NCI-H226 (cell line): ENCODE measurements at regions not wholly inside any gene's neighbourhood (a gene's known extent, or its start where the extent isn't known, plus 50 kb on each side); places are given as distances from the start of the nearest gene placed in this dataset.
"Not testable (repeated sequence)": the region's sequence is repeated elsewhere in the genome, so short reads cannot be mapped to it uniquely, and the experiment has no call there.

Source experiments
- DNase-seq: peaks from one replicate; pipeline ENCODE4 v3.0.0-alpha.2; 2015

- no peak for DNase-seq
These were observed 339.0 kb downstream of the RMST start for GRCh38 chr12:97801471-97802059.

- no peak for DNase-seq
These were observed 342.5 kb downstream of the RMST start for GRCh38 chr12:97805146-97805545.

- DNase-seq, result no peak
These were observed 350.7 kb downstream of the RMST start for GRCh38 chr12:97813301-97813700.

GRCh38 chr12:97821806-97822205 lies 359.2 kb downstream of the RMST start:
- no peak for DNase-seq

GRCh38 chr12:97835541-97835940 lies 372.9 kb downstream of the RMST start:
- DNase-seq, result no peak

- peak; percentile 45 for DNase-seq
These were observed 374.8 kb downstream of the RMST start for GRCh38 chr12:97837401-97837800.

GRCh38 chr12:97848051-97848450 lies 385.4 kb downstream of the RMST start:
- DNase-seq, result no peak

- no peak for DNase-seq
These were observed 391.9 kb downstream of the RMST start for GRCh38 chr12:97854477-97854876.

GRCh38 chr12:97862072-97862471 lies 399.5 kb downstream of the RMST start:
- no peak for DNase-seq

GRCh38 chr12:97875064-97875463 lies 412.5 kb downstream of the RMST start:
- no peak for DNase-seq

GRCh38 chr12:97876780-97877179 lies 414.2 kb downstream of the RMST start:
- DNase-seq, result no peak

GRCh38 chr12:97877404-97877803 lies 414.8 kb downstream of the RMST start:
- no peak for DNase-seq

- DNase-seq, result no peak
These were observed 424.0 kb downstream of the RMST start for GRCh38 chr12:97886511-97887176.

GRCh38 chr12:97897881-97898280 lies 435.3 kb downstream of the RMST start:
- DNase-seq, result not testable (repeated sequence)

- DNase-seq, result no peak
These were observed 436.9 kb downstream of the RMST start for GRCh38 chr12:97899529-97899928.

- no peak for DNase-seq
These were observed 437.4 kb downstream of the RMST start for GRCh38 chr12:97899956-97900355.

- no peak for DNase-seq
These were observed 440.8 kb downstream of the RMST start for GRCh38 chr12:97903356-97903755.

GRCh38 chr12:97907504-97907903 lies 444.9 kb downstream of the RMST start:
- no peak for DNase-seq

GRCh38 chr12:97910559-97910958 lies 448.0 kb downstream of the RMST start:
- no peak for DNase-seq

- DNase-seq, result peak; percentile 4
These were observed 450.3 kb downstream of the RMST start for GRCh38 chr12:97912943-97913342.

- peak; percentile 20 for DNase-seq
These were observed 459.5 kb downstream of the RMST start for GRCh38 chr12:97921979-97922722.

GRCh38 chr12:97923546-97923945 lies 460.9 kb downstream of the RMST start:
- DNase-seq, result no peak

GRCh38 chr12:97924122-97924521 lies 461.5 kb downstream of the RMST start:
- no peak for DNase-seq

GRCh38 chr12:97927977-97928376 lies 465.4 kb downstream of the RMST start:
- no peak for DNase-seq
